ENCODE measurements at regions not wholly inside any gene's neighbourhood (a gene's known extent, or its start where the extent isn't known, plus 50 kb on each side); places are given as distances from the start of the nearest gene placed in this dataset.

- Histone ChIP-seq H3K4me3 (no peak overlapping the region), H3K27me3 (no peaks in the 10 kb centered on the region), H3K36me3 (no peaks in the 10 kb centered on the region), H3K4me1 (no peaks in the 10 kb centered on the region), H3K27ac (no peak overlapping the region), H3K9me3 (no peaks in the 10 kb centered on the region)
- 89 to 95% methylated on average over 13 of the region's 14 CpGs for WGBS, 2 donors (ENCODE audit: low coverage in 1 of 2)
- no peak for TF ChIP-seq EP300 (IDR thresholded peaks at IDR 0.05)
- no peak for TF ChIP-seq CTCF (IDR thresholded peaks at IDR 0.05)
- TF ChIP-seq POLR2AphosphoS5 (IDR thresholded peaks at IDR 0.05) = no peak
- TF ChIP-seq POLR2A (IDR thresholded peaks at IDR 0.05) = no peak
- ATAC-seq = no peak
These were observed 95.0 kb upstream of the IRS2 start for GRCh38 chr13:109881347-109881725.

- H3K27me3 ChIP-seq = no peaks in the 10 kb centered on the region
- no peak overlapping the region for H3K4me3 ChIP-seq
- H3K4me1 ChIP-seq = peaks cover 0 to 3% (median 3%) of the 10 kb centered on the region in 3 donors
- 66 to 87% methylated on average over 15 to 22 of the region's 35 CpGs for WGBS, 2 donors (ENCODE audit: low coverage in 1 of 2)
- TF ChIP-seq EP300 (IDR thresholded peaks at IDR 0.05) (no peak), CTCF (IDR thresholded peaks at IDR 0.05) (no peak), POLR2A (IDR thresholded peaks at IDR 0.05) (no peak), POLR2AphosphoS5 (IDR thresholded peaks at IDR 0.05) (no peak)
- no peaks in the 10 kb centered on the region for H3K9me3 ChIP-seq
- H3K36me3 ChIP-seq = no peaks in the 10 kb centered on the region
- no peak for ATAC-seq
- H3K27ac ChIP-seq = no peak overlapping the region
These were observed 94.3 kb upstream of the IRS2 start for GRCh38 chr13:109880371-109881346.

- no peak overlapping the region for H3K27ac ChIP-seq
- H3K9me3 ChIP-seq = no peaks in the 10 kb centered on the region
- 100% methylated on average over 1 to 2 of the region's 6 CpGs for WGBS, 2 donors (ENCODE audit: low coverage in 1 of 2)
- ATAC-seq = no peak
- no peaks in the 10 kb centered on the region for H3K36me3 ChIP-seq
- TF ChIP-seq POLR2A (IDR thresholded peaks at IDR 0.05) (no peak), POLR2AphosphoS5 (IDR thresholded peaks at IDR 0.05) (no peak), EP300 (IDR thresholded peaks at IDR 0.05) (no peak), CTCF (IDR thresholded peaks at IDR 0.05) (no peak)
- no peak overlapping the region for H3K4me3 ChIP-seq
- H3K27me3 ChIP-seq = no peaks in the 10 kb centered on the region
- peaks cover 0 to 16% (median 4%) of the 10 kb centered on the region in 3 donors for H3K4me1 ChIP-seq
These were observed 93.0 kb upstream of the IRS2 start for GRCh38 chr13:109879338-109879737.

GRCh38 chr13:109877809-109878208 is 91.4 kb upstream of the IRS2 start:
- Histone ChIP-seq H3K4me1 (peaks cover 0 to 22% (median 4%) of the 10 kb centered on the region in 3 donors), H3K4me3 (no peak overlapping the region), H3K27me3 (no peaks in the 10 kb centered on the region), H3K9me3 (no peaks in the 10 kb centered on the region), H3K36me3 (no peaks in the 10 kb centered on the region), H3K27ac (no peak overlapping the region)
- no peak for ATAC-seq
- WGBS, 2 donors (ENCODE audit: low coverage in 1 of 2) = 82 to 94% methylated on average over 4 to 5 of the region's 7 CpGs
- TF ChIP-seq CTCF (IDR thresholded peaks at IDR 0.05) = no peak
- no peak for TF ChIP-seq POLR2A (IDR thresholded peaks at IDR 0.05)
- no peak for TF ChIP-seq EP300 (IDR thresholded peaks at IDR 0.05)
- no peak for TF ChIP-seq POLR2AphosphoS5 (IDR thresholded peaks at IDR 0.05)

- H3K9me3 ChIP-seq = no peaks in the 10 kb centered on the region
- TF ChIP-seq POLR2AphosphoS5 (IDR thresholded peaks at IDR 0.05) = no peak
- no peak for TF ChIP-seq EP300 (IDR thresholded peaks at IDR 0.05)
- TF ChIP-seq CTCF (IDR thresholded peaks at IDR 0.05) = no peak
- TF ChIP-seq POLR2A (IDR thresholded peaks at IDR 0.05) = no peak
- no peaks in the 10 kb centered on the region for H3K36me3 ChIP-seq
- no peak overlapping the region for H3K4me3 ChIP-seq
- no peak for ATAC-seq
- 80% methylated on average over 4 of the region's 4 CpGs; no CpG with 5 or more reads in 1 of the 2 donors for WGBS, 2 donors (ENCODE audit: low coverage in 1 of 2)
- no peaks in the 10 kb centered on the region for H3K27me3 ChIP-seq
- H3K4me1 ChIP-seq = peaks cover 0 to 22% (median 4%) of the 10 kb centered on the region in 3 donors
- peak overlapping the region in 3 of 4 donors; percentile 38 to 69 (median 57) for H3K27ac ChIP-seq
These were observed 89.4 kb upstream of the IRS2 start for GRCh38 chr13:109875746-109876145.

All from gastroesophageal sphincter (tissue), 4 donors.